ENCODE measurements at regions not wholly inside any gene's neighbourhood (a gene's known extent, or its start where the extent isn't known, plus 50 kb on each side); places are given as distances from the start of the nearest gene placed in this dataset.

GRCh38 chr2:215617060-215617824 is 181.4 kb upstream of the FN1 start (continued):
- TF ChIP-seq GRHL1 (CRISPR knock-in tag; conservative IDR thresholded peaks at IDR 0.05) (no peak), ELF4 (CRISPR knock-in tag; IDR thresholded peaks at IDR 0.05; ENCODE audit: borderline replicate concordance) (no peak), ZNF839 (CRISPR knock-in tag; IDR thresholded peaks at IDR 0.05; ENCODE audit: borderline replicate concordance) (no peak), KMT2A (CRISPR knock-in tag; IDR thresholded peaks at IDR 0.05) (peak; percentile 60; the same call in 1 of the 2 replicates), TAF1 (CRISPR knock-in tag; IDR thresholded peaks at IDR 0.05) (no peak), CREBL2 (CRISPR knock-in tag; IDR thresholded peaks at IDR 0.05; ENCODE audit: borderline replicate concordance) (no peak), KAT7 (CRISPR knock-in tag; IDR thresholded peaks at IDR 0.05; ENCODE audit: borderline replicate concordance) (no peak; the same call in 1 of the 2 replicates), CEBPZ (IDR thresholded peaks at IDR 0.05; ENCODE audit: low read length) (no peak), LCORL (IDR thresholded peaks at IDR 0.05) (peak; percentile 96), LCORL (CRISPR knock-in tag; IDR thresholded peaks at IDR 0.05) (peak; percentile 86; the same call in 1 of the 2 replicates), ZBTB1 (CRISPR knock-in tag; IDR thresholded peaks at IDR 0.05; ENCODE audit: borderline replicate concordance) (no peak), IKZF4 (CRISPR knock-in tag; IDR thresholded peaks at IDR 0.05; ENCODE audit: borderline replicate concordance, low read depth, not compliant biosample characterization) (no peak), ZNF792 (CRISPR knock-in tag; IDR thresholded peaks at IDR 0.05) (peak; percentile 66), ZNF256 (CRISPR knock-in tag; conservative IDR thresholded peaks at IDR 0.05) (no peak; the same call in 1 of the 2 replicates), SP140L (CRISPR knock-in tag; IDR thresholded peaks at IDR 0.05; ENCODE audit: borderline replicate concordance) (0 out of 2 replicates have a peak, but pooled peaks have one; percentile 72), ZNF337 (CRISPR knock-in tag; IDR thresholded peaks at IDR 0.05; ENCODE audit: borderline replicate concordance, low read depth) (no peak), STAG1 (CRISPR knock-in tag; IDR thresholded peaks at IDR 0.05) (peak; percentile 51), KLF13 (CRISPR knock-in tag; IDR thresholded peaks at IDR 0.05) (no peak), GATAD2A (CRISPR knock-in tag; IDR thresholded peaks at IDR 0.05) (peak; percentile 97), BRF2 (CRISPR knock-in tag; IDR thresholded peaks at IDR 0.05) (peak; percentile 90), RNF219 (CRISPR knock-in tag; IDR thresholded peaks at IDR 0.05) (peak; percentile 97)

Measured in HepG2 (cell line).